ENCODE measurements at regions not wholly inside any gene's neighbourhood (a gene's known extent, or its start where the extent isn't known, plus 50 kb on each side); places are given as distances from the start of the nearest gene placed in this dataset.

- H3K36me3 Mint-ChIP-seq, result no peaks in the 10 kb centered on the region
- no peaks in the 10 kb centered on the region for H3K27me3 Mint-ChIP-seq (ENCODE audit: low read depth in 2 of 2)
- Histone ChIP-seq H3K4me1 (ENCODE audit: control insufficient read depth, insufficient read depth, low read length) (no peaks in the 10 kb centered on the region), H3K9me3 (ENCODE audit: control insufficient read depth, insufficient read depth, low read length) (no peaks in the 10 kb centered on the region), H3K4me3 (ENCODE audit: low read length) (no peak overlapping the region), H3K27ac (ENCODE audit: low read length) (no peak overlapping the region), H3K27me3 (ENCODE audit: control insufficient read depth, insufficient read depth, low read length) (no peaks in the 10 kb centered on the region), H3K36me3 (ENCODE audit: control insufficient read depth, insufficient read depth, low read length) (no peaks in the 10 kb centered on the region)
- intact Hi-C loops (cut with micrococcal nuclease), result no loop called here
- WGBS (ENCODE audit: insufficient coverage), result 76% methylated on average over 3 of the region's 3 CpGs
- ATAC-seq, result no peak
- DNase-seq, result no peak
- no peak overlapping the region for H3K27ac Mint-ChIP-seq
- no peaks in the 10 kb centered on the region for H3K4me1 Mint-ChIP-seq
- no peaks in the 10 kb centered on the region for H3K9me3 Mint-ChIP-seq
- TF ChIP-seq CTCF (IDR thresholded peaks at IDR 0.05), result no peak
- H3K4me3 Mint-ChIP-seq, result no peak overlapping the region
Measured at GRCh38 chr16:25419681-25420080, 162.0 kb upstream of the ZKSCAN2 start.

GRCh38 chr16:25419153-25419552 is 161.5 kb upstream of the ZKSCAN2 start:
- Histone ChIP-seq H3K4me3 (ENCODE audit: low read length) (no peak overlapping the region), H3K27ac (ENCODE audit: low read length) (no peak overlapping the region), H3K9me3 (ENCODE audit: control insufficient read depth, insufficient read depth, low read length) (no peaks in the 10 kb centered on the region), H3K4me1 (ENCODE audit: control insufficient read depth, insufficient read depth, low read length) (no peaks in the 10 kb centered on the region), H3K27me3 (ENCODE audit: control insufficient read depth, insufficient read depth, low read length) (no peaks in the 10 kb centered on the region), H3K36me3 (ENCODE audit: control insufficient read depth, insufficient read depth, low read length) (no peaks in the 10 kb centered on the region)
- H3K27ac Mint-ChIP-seq, result no peak overlapping the region
- H3K4me3 Mint-ChIP-seq, result no peak overlapping the region
- no peak for ATAC-seq
- no peaks in the 10 kb centered on the region for H3K9me3 Mint-ChIP-seq
- no peak for DNase-seq
- no peaks in the 10 kb centered on the region for H3K27me3 Mint-ChIP-seq (ENCODE audit: low read depth in 2 of 2)
- H3K4me1 Mint-ChIP-seq, result no peaks in the 10 kb centered on the region
- H3K36me3 Mint-ChIP-seq, result no peaks in the 10 kb centered on the region
- TF ChIP-seq CTCF (IDR thresholded peaks at IDR 0.05), result no peak
- intact Hi-C loops (cut with micrococcal nuclease), result no loop called here

GRCh38 chr16:25416002-25416401 is 158.4 kb upstream of the ZKSCAN2 start:
- Histone ChIP-seq H3K27ac (ENCODE audit: low read length) (no peak overlapping the region), H3K4me1 (ENCODE audit: control insufficient read depth, insufficient read depth, low read length) (no peaks in the 10 kb centered on the region), H3K27me3 (ENCODE audit: control insufficient read depth, insufficient read depth, low read length) (no peaks in the 10 kb centered on the region), H3K9me3 (ENCODE audit: control insufficient read depth, insufficient read depth, low read length) (no peaks in the 10 kb centered on the region), H3K36me3 (ENCODE audit: control insufficient read depth, insufficient read depth, low read length) (no peaks in the 10 kb centered on the region), H3K4me3 (ENCODE audit: low read length) (no peak overlapping the region)
- no peak for DNase-seq
- H3K4me1 Mint-ChIP-seq, result no peaks in the 10 kb centered on the region
- H3K27me3 Mint-ChIP-seq (ENCODE audit: low read depth in 2 of 2), result no peaks in the 10 kb centered on the region
- no peak for ATAC-seq
- H3K27ac Mint-ChIP-seq, result no peak overlapping the region
- intact Hi-C loops (cut with micrococcal nuclease), result no loop called here
- no peak overlapping the region for H3K4me3 Mint-ChIP-seq
- 84% methylated on average over 2 of the region's 2 CpGs for WGBS (ENCODE audit: insufficient coverage)
- no peak for TF ChIP-seq CTCF (IDR thresholded peaks at IDR 0.05)
- H3K36me3 Mint-ChIP-seq, result no peaks in the 10 kb centered on the region
- H3K9me3 Mint-ChIP-seq, result no peaks in the 10 kb centered on the region

GRCh38 chr16:25413975-25414374 is 156.3 kb upstream of the ZKSCAN2 start:
- DNase-seq (no peak), ATAC-seq (no peak)
- H3K4me1 Mint-ChIP-seq, result no peaks in the 10 kb centered on the region
- intact Hi-C loops (cut with micrococcal nuclease), result no loop called here
- no peaks in the 10 kb centered on the region for H3K9me3 Mint-ChIP-seq
- H3K4me1 ChIP-seq (ENCODE audit: control insufficient read depth, insufficient read depth, low read length), result no peaks in the 10 kb centered on the region
- H3K27ac Mint-ChIP-seq, result no peak overlapping the region
- H3K36me3 Mint-ChIP-seq, result no peaks in the 10 kb centered on the region
- H3K36me3 ChIP-seq (ENCODE audit: control insufficient read depth, insufficient read depth, low read length), result no peaks in the 10 kb centered on the region
- H3K27me3 Mint-ChIP-seq (ENCODE audit: low read depth in 2 of 2), result no peaks in the 10 kb centered on the region
- no peaks in the 10 kb centered on the region for H3K27me3 ChIP-seq (ENCODE audit: control insufficient read depth, insufficient read depth, low read length)
- no peak overlapping the region for H3K27ac ChIP-seq (ENCODE audit: low read length)
- WGBS (ENCODE audit: insufficient coverage), result no CpG with 5 or more reads among the region's 1 CpG
- no peak overlapping the region for H3K4me3 ChIP-seq (ENCODE audit: low read length)
- no peak overlapping the region for H3K4me3 Mint-ChIP-seq
- H3K9me3 ChIP-seq (ENCODE audit: control insufficient read depth, insufficient read depth, low read length), result no peaks in the 10 kb centered on the region
- no peak for TF ChIP-seq CTCF (IDR thresholded peaks at IDR 0.05)

Data from natural killer cell (primary cell).